IMR-90 (cell line): ENCODE measurements at regions not wholly inside any gene's neighbourhood (a gene's known extent, or its start where the extent isn't known, plus 50 kb on each side); places are given as distances from the start of the nearest gene placed in this dataset.

ENCODE experiments used
- ATAC-seq: fragments of 200-7000 bp; cut with Tn5 transposase; 2 replicates; pipeline ENCODE4 v1.9.1; 2020; ENCODE audit warnings: low read depth, mild to moderate bottlenecking, moderate library complexity
- BruUV-seq: library from RNA; stranded (reverse); fragments of 400-500 nt; replicated peaks from 2 replicates; lab custom pipeline; 2021; lab: Mats Ljungman, UMichigan
- CTCF ChIA-PET: fragments of 300-600 bp; formaldehyde crosslinking; extraction: SDS; loops from one replicate; lab custom pipeline; 2021; ENCODE audit warnings: antibody characterized with exemption; lab: Yijun Ruan, JAX
- POLR2A ChIA-PET: fragments of 300-600 bp; sonication (Branson Sonifier 250); formaldehyde crosslinking; loops from one replicate; lab custom pipeline; 2022; ENCODE audit warnings: antibody characterized with exemption; ENCODE audit not compliant: unreplicated experiment; lab: Charles Lee
- DNase-seq: peaks from one replicate; pipeline ENCODE4 v3.0.0; 2013
- H2AFZ ChIP-seq: replicated peaks from 2 replicates; pipeline ENCODE3; 2013; ENCODE audit warnings: low read length, mild to moderate bottlenecking; ENCODE audit not compliant: poor library complexity
- H2AK5ac ChIP-seq: 2 replicates; pipeline ENCODE4 v1.6.1; 2013; ENCODE audit warnings: low read depth, low read length, inconsistent platforms
- H2AK9ac ChIP-seq: replicated peaks from 2 replicates; pipeline ENCODE3; 2013; ENCODE audit warnings: mild to moderate bottlenecking, low read depth, low read length, moderate library complexity; ENCODE audit not compliant: poor library complexity
- H2BK120ac ChIP-seq: 2 replicates; pipeline ENCODE4 v1.6.1; 2013; ENCODE audit warnings: low read depth, low read length, inconsistent platforms
- H2BK15ac ChIP-seq: 3 replicates; pipeline ENCODE4 v1.6.1; 2013; ENCODE audit warnings: low read depth, low read length, inconsistent platforms
- H2BK20ac ChIP-seq: 2 replicates; pipeline ENCODE4 v1.6.1; 2013; ENCODE audit warnings: low read depth, mild to moderate bottlenecking, inconsistent platforms, low read length, moderate library complexity
- H2BK5ac ChIP-seq: 2 replicates; pipeline ENCODE4 v1.6.1; 2013; ENCODE audit warnings: mild to moderate bottlenecking, low read depth, low read length, inconsistent platforms; ENCODE audit not compliant: poor library complexity, severe bottlenecking
- H3K14ac ChIP-seq: replicated peaks from 2 replicates; pipeline ENCODE4 v1.6.1; 2013; ENCODE audit warnings: low read depth, low read length, inconsistent platforms
- H3K18ac ChIP-seq: 2 replicates; pipeline ENCODE4 v1.6.1; 2013; ENCODE audit warnings: low read depth, low read length, control low read depth
- H3K23ac ChIP-seq: 2 replicates; pipeline ENCODE4 v1.6.1; 2013; ENCODE audit warnings: low read depth, low read length, inconsistent platforms
- H3K27ac ChIP-seq: 2 replicates; pipeline ENCODE4 v1.5.1; 2013; ENCODE audit warnings: mild to moderate bottlenecking, control low read depth, low read length; ENCODE audit not compliant: insufficient read depth
- H3K27me3 ChIP-seq: 2 replicates; pipeline ENCODE4 v1.6.1; 2013; ENCODE audit warnings: low read length; ENCODE audit not compliant: control insufficient read depth, insufficient read depth
- H3K36me3 ChIP-seq: 2 replicates; pipeline ENCODE4 v1.6.1; 2013; ENCODE audit warnings: low read length, mixed read lengths; ENCODE audit not compliant: control insufficient read depth, insufficient read depth
- H3K4ac ChIP-seq: 2 replicates; pipeline ENCODE4 v1.6.1; 2013; ENCODE audit warnings: low read depth, low read length, inconsistent platforms
- H3K4me1 ChIP-seq: 2 replicates; pipeline ENCODE4 v1.6.1; 2013; ENCODE audit warnings: low read length, mixed read lengths; ENCODE audit not compliant: control insufficient read depth, insufficient read depth
- H3K4me2 ChIP-seq: 2 replicates; pipeline ENCODE4 v1.6.1; 2013; ENCODE audit warnings: low read depth, mild to moderate bottlenecking, control low read depth, low read length, moderate library complexity
- H3K4me3 ChIP-seq: 2 replicates; pipeline ENCODE4 v1.5.1; 2013; ENCODE audit warnings: low read depth, mild to moderate bottlenecking, control low read depth, low read length, moderate library complexity; ENCODE audit not compliant: insufficient read depth
- H3K56ac ChIP-seq: 2 replicates; pipeline ENCODE4 v1.6.1; 2013; ENCODE audit warnings: low read length, inconsistent platforms; ENCODE audit not compliant: insufficient read depth; ENCODE audit errors: extremely low read depth
- H3K79me1 ChIP-seq, 2 experiments: 2 replicates each; pipeline ENCODE4 v1.6.1; 2013; ENCODE audit warnings: low read length in 2 of 2, inconsistent platforms in 1 of 2, low read depth in 1 of 2
- H3K9ac ChIP-seq: 2 replicates; pipeline ENCODE4 v1.6.1; 2013; ENCODE audit warnings: low read depth, low read length, control low read depth
- H3K9me1 ChIP-seq: 2 replicates; pipeline ENCODE4 v1.6.1; 2013; ENCODE audit warnings: low read length, inconsistent platforms; ENCODE audit not compliant: insufficient read depth
- H3K9me3 ChIP-seq: 2 replicates; pipeline ENCODE4 v1.6.1; 2013; ENCODE audit warnings: low read length; ENCODE audit not compliant: control insufficient read depth, insufficient read depth
- H4K20me1 ChIP-seq: 2 replicates; pipeline ENCODE4 v1.6.1; 2013; ENCODE audit warnings: low read length, inconsistent platforms; ENCODE audit not compliant: insufficient read depth
- H4K5ac ChIP-seq: 2 replicates; pipeline ENCODE4 v1.6.1; 2013; ENCODE audit warnings: mild to moderate bottlenecking, low read depth, low read length, control low read depth
- H4K8ac ChIP-seq, 2 experiments: 2 replicates each; pipeline ENCODE4 v1.6.1; 2013; ENCODE audit warnings: low read depth in 2 of 2, low read length in 2 of 2, control low read depth in 1 of 2, inconsistent platforms in 1 of 2
- H4K91ac ChIP-seq: 2 replicates; pipeline ENCODE4 v1.6.1; 2013; ENCODE audit warnings: low read depth, low read length, inconsistent platforms; ENCODE audit not compliant: insufficient read depth
- BHLHE40 ChIP-seq: fragments of 150-350 bp; IDR thresholded peaks from 2 replicates; pipeline ENCODE4 v1.6.1; 2016; ENCODE audit warnings: mild to moderate bottlenecking, low read depth, low read length
- CEBPB ChIP-seq: IDR thresholded peaks from 2 replicates; pipeline ENCODE4 v1.6.1; 2012; ENCODE audit warnings: low read depth, low read length, improper control_type of control experiment
- CHD1 ChIP-seq: IDR thresholded peaks from 2 replicates; pipeline ENCODE4 v1.6.1; 2012; ENCODE audit warnings: low read depth, low read length, improper control_type of control experiment
- CTCF ChIP-seq: conservative IDR thresholded peaks from 2 replicates; pipeline ENCODE4 v1.5.1; 2012; ENCODE audit warnings: mild to moderate bottlenecking, low read depth, low read length, improper control_type of control experiment
- ELK1 ChIP-seq: fragments of 150-350 bp; IDR thresholded peaks from 2 replicates; pipeline ENCODE4 v1.6.1; 2016; ENCODE audit warnings: low read depth, mild to moderate bottlenecking, low read length, moderate library complexity, borderline replicate concordance
- FOS ChIP-seq: fragments of 150-350 bp; IDR thresholded peaks from 2 replicates; pipeline ENCODE4 v1.6.1; 2016; ENCODE audit warnings: low read depth, low read length
- MAFK ChIP-seq: IDR thresholded peaks from 2 replicates; pipeline ENCODE4 v1.6.1; 2012; ENCODE audit warnings: low read depth, low read length, improper control_type of control experiment
- MAZ ChIP-seq: IDR thresholded peaks from 2 replicates; pipeline ENCODE4 v1.6.1; 2012; ENCODE audit warnings: low read depth, mild to moderate bottlenecking, low read length, improper control_type of control experiment, moderate library complexity, borderline replicate concordance
- MXI1 ChIP-seq: IDR thresholded peaks from 2 replicates; pipeline ENCODE4 v1.6.1; 2012; ENCODE audit warnings: low read depth, mild to moderate bottlenecking, low read length, moderate library complexity, borderline replicate concordance
- NFE2L2 ChIP-seq: fragments of 150-350 bp; IDR thresholded peaks from 2 replicates; pipeline ENCODE4 v1.6.1; 2016; ENCODE audit warnings: low read depth, mild to moderate bottlenecking, low read length
- POLR2A ChIP-seq: IDR thresholded peaks from 2 replicates; pipeline ENCODE4 v1.6.1; 2012; ENCODE audit warnings: mild to moderate bottlenecking, low read depth, low read length
- RAD21 ChIP-seq: IDR thresholded peaks from 2 replicates; pipeline ENCODE4 v1.6.1; 2012; ENCODE audit warnings: low read length, improper control_type of control experiment
- RCOR1 ChIP-seq: IDR thresholded peaks from 2 replicates; pipeline ENCODE4 v1.6.1; 2012; ENCODE audit warnings: mild to moderate bottlenecking, low read length, improper control_type of control experiment; ENCODE audit not compliant: insufficient replicate concordance
- RFX5 ChIP-seq: IDR thresholded peaks from 2 replicates; pipeline ENCODE4 v1.8.0; 2012; ENCODE audit warnings: low read depth, mild to moderate bottlenecking, low read length, moderate library complexity
- SMC3 ChIP-seq: fragments of 150-350 bp; IDR thresholded peaks from 2 replicates; pipeline ENCODE4 v1.6.1; 2016; ENCODE audit warnings: low read depth, mild to moderate bottlenecking, antibody characterized with exemption, low read length, moderate library complexity
- USF2 ChIP-seq: fragments of 150-350 bp; IDR thresholded peaks from 2 replicates; pipeline ENCODE4 v1.6.1; 2017; ENCODE audit warnings: mild to moderate bottlenecking, antibody characterized with exemption, low read length, low read depth
- WGBS, 2 experiments: methylation state at CpG; one replicate each; pipeline versions ENCODE4 v1.1.5 to v1.1.7; 2013; ENCODE audit warnings: missing lambda C conversion rate in 2 of 2; ENCODE audit not compliant: insufficient read length in 1 of 2; ENCODE audit errors: extremely low coverage in 2 of 2; 5-methylcytosine and 5-hydroxymethylcytosine counted together
- dilution Hi-C: fragments of 300-500 bp; cut with HindIII; formaldehyde crosslinking; loops from one replicate; pipeline ENCODE4 v1.14.3; 2018; ENCODE audit warnings: low sequenced_read_pairs; ENCODE audit not compliant: unreplicated experiment
- in situ Hi-C: fragments of 300-500 bp; cut with MboI; formaldehyde crosslinking; loops from 3 replicates; pipeline ENCODE4 v1.14.3; 2019; ENCODE audit warnings: low sequenced_read_pairs, inconsistent platforms, mixed read lengths
- intact Hi-C: fragments of 100-400 bp; cut with micrococcal nuclease; formaldehyde crosslinking; loops from 2 replicates; pipeline ENCODE4 v1.10.0; 2022

- Histone ChIP-seq H3K23ac (no peak overlapping the region), H2AK5ac (no peak overlapping the region), H3K4me3 (no peak overlapping the region), H3K18ac (no peak overlapping the region), H3K14ac (no peak overlapping the region), H3K9me3 (no peaks in the 10 kb centered on the region), H3K27me3 (no peaks in the 10 kb centered on the region), H2BK5ac (no peak overlapping the region), H2BK20ac (no peak overlapping the region), H3K56ac (no peak overlapping the region), H3K36me3 (no peaks in the 10 kb centered on the region), H4K20me1 (no peaks in the 10 kb centered on the region), H3K79me1 (no peaks in the 10 kb centered on the region), H4K91ac (no peak overlapping the region), H3K9ac (no peak overlapping the region), H3K4me1 (no peaks in the 10 kb centered on the region), H4K8ac (no peak overlapping the region), H2BK120ac (no peak overlapping the region), H3K27ac (no peak overlapping the region), H2BK15ac (no peak overlapping the region), H2AFZ (no peak overlapping the region), H3K4me2 (no peak overlapping the region), H3K9me1 (no peaks in the 10 kb centered on the region), H4K5ac (no peak overlapping the region), H2AK9ac (no peak overlapping the region), H3K4ac (no peak overlapping the region)
- TF ChIP-seq MAFK (no peak), RFX5 (no peak), ELK1 (no peak), CEBPB (no peak), MAZ (no peak), BHLHE40 (no peak), NFE2L2 (no peak), MXI1 (no peak), RCOR1 (no peak), CHD1 (no peak), USF2 (no peak), SMC3 (no peak), CTCF (no peak), RAD21 (no peak), FOS (no peak), POLR2A (no peak)
- no peak for ATAC-seq
- WGBS, 2 experiments = no CpG with 5 or more reads among the region's 3 CpGs
- BruUV-seq = no TSS peak
- ChIA-PET CTCF (no interaction called here), POLR2A (no interaction called here)
- in situ Hi-C loops (no loop called here), dilution Hi-C loops (no loop called here), intact Hi-C loops (no loop called here)
- no peak for DNase-seq
Measured at GRCh38 chr5:167319243-167319642, 972.2 kb upstream of the WWC1 start.
